GM18868 (cell line): ENCODE measurements at regions not wholly inside any gene's neighbourhood (a gene's known extent, or its start where the extent isn't known, plus 50 kb on each side); places are given as distances from the start of the nearest gene placed in this dataset.

Experiments
- ATAC-seq: cut with Tn5 transposase; IDR thresholded peaks from one replicate; pipeline ENCODE4 v1.9.1; 2021; ENCODE audit warnings: mild to moderate bottlenecking, moderate library complexity; ENCODE audit not compliant: unreplicated experiment

- ATAC-seq = no peak
These were observed 124.5 kb upstream of the ARRDC4 start for GRCh38 chr15:97836003-97836402.

GRCh38 chr15:97837896-97838295 lies 122.6 kb upstream of the ARRDC4 start:
- no peak for ATAC-seq

GRCh38 chr15:97838606-97839210 lies 121.8 kb upstream of the ARRDC4 start:
- no peak for ATAC-seq

DNA sequence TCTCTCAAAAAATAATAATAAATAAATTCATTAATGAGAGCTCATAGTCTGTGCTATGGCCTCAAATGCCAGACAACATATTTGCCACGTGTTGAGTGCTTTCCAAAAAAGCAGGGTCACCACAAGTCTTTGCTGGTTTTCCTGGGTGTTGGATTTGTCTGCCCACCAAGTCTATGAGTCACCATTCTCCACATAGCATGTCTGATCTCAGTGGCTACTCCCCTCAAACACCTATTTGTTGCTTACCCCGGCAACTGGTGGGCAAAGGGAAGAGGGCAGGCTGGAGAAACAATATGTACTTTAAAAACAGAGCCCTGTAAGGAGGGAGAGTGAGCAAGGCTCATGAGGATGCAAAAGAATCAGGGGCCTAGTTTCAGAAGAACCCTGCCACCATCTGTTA lies 120.0 kb upstream of the ARRDC4 start:
- no peak for ATAC-seq

GRCh38 chr15:97841558-97841957 lies 118.9 kb upstream of the ARRDC4 start:
- no peak for ATAC-seq

- ATAC-seq = no peak
These were observed 111.3 kb upstream of the ARRDC4 start for GRCh38 chr15:97849183-97849582.

DNA sequence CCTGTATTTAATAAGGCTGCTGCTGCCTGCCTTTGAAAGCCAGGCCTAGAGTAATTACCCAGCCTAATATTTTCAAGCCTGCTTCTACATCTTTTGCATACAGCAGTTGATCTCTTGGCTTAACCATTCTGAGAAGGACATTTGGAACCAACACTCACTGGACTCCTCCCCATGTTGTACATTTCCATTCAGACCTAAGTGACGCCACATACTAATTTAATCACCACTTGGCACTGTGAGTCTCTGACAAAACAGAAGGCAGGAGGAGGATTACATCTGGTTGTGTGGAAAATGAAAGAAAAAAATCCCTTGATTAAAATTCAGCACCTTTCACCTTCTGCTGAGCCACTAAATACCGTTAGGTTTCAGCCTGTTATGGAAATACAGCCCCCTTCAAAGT lies 102.2 kb upstream of the ARRDC4 start:
- ATAC-seq = no peak

GRCh38 chr15:97861529-97862260 lies 98.8 kb upstream of the ARRDC4 start:
- no peak for ATAC-seq

- no peak for ATAC-seq
These were observed 93.5 kb upstream of the ARRDC4 start for GRCh38 chr15:97866959-97867358.

DNA sequence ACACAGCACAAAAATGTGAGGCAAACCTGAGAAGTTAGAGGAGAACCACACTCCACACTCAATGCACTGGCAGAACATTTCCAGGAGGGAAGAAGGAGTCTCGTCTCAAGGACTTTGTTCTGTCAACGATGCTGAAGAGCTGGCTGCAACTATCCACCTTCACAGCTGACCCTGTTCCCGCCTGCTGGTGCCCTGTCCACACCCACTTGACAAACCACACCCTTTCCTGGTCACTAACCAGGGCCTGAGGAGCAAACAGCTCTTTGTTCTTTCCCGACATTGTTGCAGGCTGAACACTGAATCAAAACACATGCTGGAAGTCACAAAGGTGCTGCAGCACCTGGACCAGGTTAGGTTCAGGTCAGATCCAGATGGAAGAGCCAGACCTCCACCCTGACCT lies 92.6 kb upstream of the ARRDC4 start:
- ATAC-seq = no peak

DNA sequence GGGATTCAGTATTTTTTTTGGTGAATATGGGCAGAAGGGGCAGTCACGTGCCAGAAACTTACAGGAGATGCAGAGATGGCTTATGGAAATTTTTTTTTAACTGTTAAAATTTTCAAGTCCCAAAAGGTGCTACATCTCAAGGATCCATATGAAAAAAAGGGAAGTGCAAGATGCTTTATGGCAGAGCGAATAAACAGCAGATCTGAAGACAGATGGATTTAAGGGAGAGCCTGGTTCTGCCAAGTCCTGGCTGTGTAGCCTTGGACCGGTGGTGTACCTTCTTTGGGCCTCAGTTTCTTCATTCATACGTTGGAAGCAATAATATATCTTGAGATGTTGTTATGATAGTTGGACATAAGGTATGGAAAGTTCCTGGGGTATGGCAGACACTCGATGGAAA lies 91.5 kb upstream of the ARRDC4 start:
- no peak for ATAC-seq

DNA sequence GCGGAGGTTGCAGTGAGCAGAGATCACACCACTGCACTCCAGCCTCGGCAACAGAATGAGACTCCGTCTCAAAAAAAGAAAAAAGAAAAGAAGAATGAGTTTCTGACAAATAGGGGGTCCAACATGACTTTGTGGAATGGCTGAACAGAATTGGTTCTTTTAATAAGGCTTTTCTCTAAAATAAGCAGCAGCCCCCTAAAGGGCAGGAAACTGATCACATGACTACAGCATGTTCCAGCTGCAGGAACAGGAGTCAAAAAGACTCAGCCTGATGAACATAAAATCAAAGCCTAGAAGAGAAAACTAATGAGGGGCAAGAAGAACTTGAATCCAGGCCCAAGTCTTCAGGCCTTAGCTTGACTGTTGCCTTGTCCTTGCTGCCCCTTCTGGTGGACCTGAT lies 89.7 kb upstream of the ARRDC4 start:
- ATAC-seq = no peak

DNA sequence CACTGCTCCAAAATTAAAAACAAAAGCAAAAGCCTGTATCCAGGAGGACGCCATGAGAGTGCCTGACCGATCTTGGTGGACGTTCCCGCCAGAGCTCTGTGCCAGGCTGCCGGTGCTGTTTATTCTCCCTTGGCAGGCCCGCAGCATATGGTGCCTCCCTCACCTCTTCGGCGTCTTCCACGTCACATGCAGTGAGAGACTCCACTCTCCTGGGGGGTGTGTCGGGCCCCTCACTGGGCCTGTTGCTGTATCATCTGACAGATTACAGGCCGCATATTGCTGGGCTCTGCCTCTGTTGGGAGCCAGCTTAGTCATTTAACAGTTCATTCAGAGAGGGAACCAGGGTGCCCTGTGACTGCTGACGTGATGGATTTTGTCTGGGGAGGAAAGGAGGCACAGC lies 86.4 kb upstream of the ARRDC4 start:
- no peak for ATAC-seq

DNA sequence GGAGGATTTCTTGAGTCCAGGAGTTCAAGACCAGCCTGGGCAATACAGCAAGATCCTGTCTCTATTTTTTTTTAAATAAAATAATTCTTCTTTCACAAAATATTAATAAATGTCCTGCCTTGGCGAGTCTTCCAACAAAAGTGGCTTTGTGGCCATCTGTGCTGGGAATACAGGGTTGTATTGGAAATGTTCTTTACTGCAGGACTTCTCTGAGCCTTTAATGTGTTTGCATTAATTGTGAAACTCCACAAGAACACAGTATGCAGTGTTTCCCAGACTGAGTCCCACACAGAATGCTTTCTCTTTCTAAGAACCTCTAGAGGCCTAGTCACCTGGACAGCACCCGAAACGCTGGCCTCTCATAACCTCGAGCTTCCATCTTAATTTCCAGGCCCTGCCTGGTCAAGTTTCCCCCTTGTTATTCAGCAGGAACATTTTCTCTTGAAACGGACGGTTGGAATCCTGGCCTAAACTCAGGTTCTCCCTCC lies 85.4 kb upstream of the ARRDC4 start:
- no peak for ATAC-seq

GRCh38 chr15:97875513-97876280 lies 84.8 kb upstream of the ARRDC4 start:
- ATAC-seq = no peak

GRCh38 chr15:97876281-97876675 lies 84.2 kb upstream of the ARRDC4 start:
- ATAC-seq = no peak

- no peak for ATAC-seq
These were observed 79.0 kb upstream of the ARRDC4 start for GRCh38 chr15:97881346-97881965.

GRCh38 chr15:97884513-97885131 lies 75.9 kb upstream of the ARRDC4 start:
- ATAC-seq = no peak

DNA sequence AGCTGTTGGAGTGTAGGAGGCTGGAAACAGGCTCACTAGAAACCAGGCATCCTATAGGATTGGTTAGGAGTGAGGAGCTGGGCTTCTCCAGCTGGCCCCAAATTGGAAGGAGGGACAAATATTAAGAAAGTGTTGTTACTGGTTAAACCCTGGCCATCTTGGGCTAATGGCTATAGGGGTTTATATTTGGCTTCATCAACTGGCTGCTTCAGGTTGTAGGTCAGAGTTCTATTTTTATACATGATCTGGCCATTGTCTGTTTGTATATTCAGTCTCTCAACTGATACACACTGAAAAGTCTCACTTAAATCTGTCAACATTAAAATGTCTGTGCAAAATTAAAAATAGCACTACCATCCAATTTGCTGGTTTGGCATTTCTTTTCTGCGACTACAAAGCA lies 70.2 kb upstream of the ARRDC4 start:
- no peak for ATAC-seq

DNA sequence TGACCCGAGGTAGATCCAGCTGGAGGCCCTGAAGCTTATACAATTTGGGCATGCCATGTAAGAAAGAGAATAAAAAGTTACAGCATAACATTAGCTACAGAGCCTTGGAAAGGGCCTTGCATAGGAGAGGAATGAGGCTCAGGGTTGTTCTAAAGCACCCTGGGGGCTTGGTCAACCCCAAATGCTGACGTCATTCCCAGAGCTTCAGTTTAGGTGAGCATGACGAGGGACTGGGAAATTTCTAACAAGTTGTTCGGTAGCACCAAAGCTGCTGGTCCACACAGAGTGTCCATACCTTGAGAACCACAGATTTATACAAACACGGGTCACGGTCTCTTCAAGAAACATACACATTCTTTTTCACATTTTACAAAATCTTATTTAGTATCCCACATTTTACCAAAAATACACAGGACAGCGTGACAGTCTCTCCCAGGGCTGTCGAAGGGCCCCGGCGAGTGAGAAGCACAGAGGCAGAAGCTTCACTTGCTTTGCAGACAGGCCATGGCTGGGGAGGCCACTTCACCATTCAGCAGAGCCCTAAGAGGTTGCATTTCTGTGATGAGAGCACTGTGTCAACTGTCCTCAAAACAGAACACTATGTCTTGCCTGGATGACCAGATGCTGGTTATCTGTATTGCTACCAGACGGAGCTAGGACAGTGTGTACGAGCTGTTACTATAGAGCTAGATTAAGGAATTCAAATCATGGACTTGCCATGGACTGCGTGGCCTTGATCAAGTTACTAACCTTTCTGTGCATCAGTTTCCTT lies 68.2 kb upstream of the ARRDC4 start:
- ATAC-seq = no peak
